Caco-2 (cell line): ENCODE measurements at regions not wholly inside any gene's neighbourhood (a gene's known extent, or its start where the extent isn't known, plus 50 kb on each side); places are given as distances from the start of the nearest gene placed in this dataset.

Experiments used
- BruUV-seq: library from RNA; stranded (reverse); fragments of 400-500 nt; replicated peaks from 2 replicates; lab custom pipeline; 2021; lab: Mats Ljungman, UMichigan
- CTCF ChIA-PET: fragments of 300-600 bp; sonication (Branson Sonifier 250); formaldehyde crosslinking; loops from one replicate; lab custom pipeline; 2022; ENCODE audit warnings: antibody characterized with exemption; lab: Charles Lee
- POLR2A ChIA-PET: fragments of 300-600 bp; sonication (Branson Sonifier 250); formaldehyde crosslinking; loops from one replicate; lab custom pipeline; 2022; ENCODE audit warnings: antibody characterized with exemption; lab: Charles Lee
- DNase-seq, 2 experiments: peaks; one replicate each; pipeline versions ENCODE4 v3.0.0 to v3.0.0-alpha.2; 2020 to 2022
- H3K27me3 ChIP-seq: replicated peaks from 2 replicates; pipeline ENCODE4 v1.6.0; 2011; ENCODE audit warnings: low read length; ENCODE audit not compliant: control insufficient read depth, insufficient read depth
- H3K36me3 ChIP-seq: 2 replicates; pipeline ENCODE4 v1.5.1; 2011; ENCODE audit warnings: low read length; ENCODE audit not compliant: control insufficient read depth, insufficient read depth
- H3K4me1 ChIP-seq: fragments of 250-450 bp; sonication (Bioruptor Pico); 2 replicates; pipeline ENCODE4 v1.5.1; 2020; ENCODE audit warnings: mild to moderate bottlenecking
- H3K4me3 ChIP-seq: 2 replicates; pipeline ENCODE4 v1.5.1; 2011; ENCODE audit warnings: low read depth, mild to moderate bottlenecking, control low read depth, low read length
- H3K9me3 ChIP-seq: fragments of 250-450 bp; sonication (Bioruptor Pico); 2 replicates; pipeline ENCODE4 v1.5.1; 2020; ENCODE audit warnings: mild to moderate bottlenecking, moderate library complexity
- H3K27ac Mint-ChIP-seq: one replicate; pipeline ENCODE4 v1.8.0; 2022; ENCODE audit warnings: mixed read lengths; ENCODE audit not compliant: unreplicated experiment
- H3K27me3 Mint-ChIP-seq: one replicate; pipeline ENCODE4 v1.8.0; 2022; ENCODE audit warnings: mixed read lengths; ENCODE audit not compliant: insufficient read depth, unreplicated experiment
- H3K36me3 Mint-ChIP-seq: one replicate; pipeline ENCODE4 v1.8.0; 2022; ENCODE audit warnings: mild to moderate bottlenecking, mixed read lengths; ENCODE audit not compliant: insufficient read depth, unreplicated experiment
- H3K4me1 Mint-ChIP-seq: one replicate; pipeline ENCODE4 v1.8.0; 2022; ENCODE audit warnings: low read depth, mixed read lengths; ENCODE audit not compliant: unreplicated experiment
- H3K4me3 Mint-ChIP-seq: one replicate; pipeline ENCODE4 v1.8.0; 2022; ENCODE audit warnings: mild to moderate bottlenecking, moderate library complexity, mixed read lengths; ENCODE audit not compliant: unreplicated experiment
- H3K9me3 Mint-ChIP-seq: one replicate; pipeline ENCODE4 v1.8.0; 2022; ENCODE audit warnings: mixed read lengths; ENCODE audit not compliant: unreplicated experiment
- intact Hi-C: fragments of 100-400 bp; cut with micrococcal nuclease; formaldehyde crosslinking; loops from one replicate; pipeline ENCODE4 v1.10.0; 2022; ENCODE audit not compliant: unreplicated experiment
- TF ChIP-seq, protein P1 (sequence below), 2 experiments: fragments of 200-600 bp in 1 of 2; IDR thresholded peaks; 1 replicate in 1 of 2; 2 replicates in 1 of 2; pipeline versions ENCODE4 v1.5.1 to v1.8.0; 2011 to 2022; ENCODE audit warnings: antibody characterized with exemption in 1 of 2, control low read depth in 1 of 2, inconsistent platforms in 1 of 2, low read depth in 1 of 2, low read length in 1 of 2, mild to moderate bottlenecking in 1 of 2, moderate library complexity in 1 of 2; ENCODE audit not compliant: insufficient read depth in 1 of 2, severe bottlenecking in 1 of 2, unreplicated experiment in 1 of 2

DNA sequence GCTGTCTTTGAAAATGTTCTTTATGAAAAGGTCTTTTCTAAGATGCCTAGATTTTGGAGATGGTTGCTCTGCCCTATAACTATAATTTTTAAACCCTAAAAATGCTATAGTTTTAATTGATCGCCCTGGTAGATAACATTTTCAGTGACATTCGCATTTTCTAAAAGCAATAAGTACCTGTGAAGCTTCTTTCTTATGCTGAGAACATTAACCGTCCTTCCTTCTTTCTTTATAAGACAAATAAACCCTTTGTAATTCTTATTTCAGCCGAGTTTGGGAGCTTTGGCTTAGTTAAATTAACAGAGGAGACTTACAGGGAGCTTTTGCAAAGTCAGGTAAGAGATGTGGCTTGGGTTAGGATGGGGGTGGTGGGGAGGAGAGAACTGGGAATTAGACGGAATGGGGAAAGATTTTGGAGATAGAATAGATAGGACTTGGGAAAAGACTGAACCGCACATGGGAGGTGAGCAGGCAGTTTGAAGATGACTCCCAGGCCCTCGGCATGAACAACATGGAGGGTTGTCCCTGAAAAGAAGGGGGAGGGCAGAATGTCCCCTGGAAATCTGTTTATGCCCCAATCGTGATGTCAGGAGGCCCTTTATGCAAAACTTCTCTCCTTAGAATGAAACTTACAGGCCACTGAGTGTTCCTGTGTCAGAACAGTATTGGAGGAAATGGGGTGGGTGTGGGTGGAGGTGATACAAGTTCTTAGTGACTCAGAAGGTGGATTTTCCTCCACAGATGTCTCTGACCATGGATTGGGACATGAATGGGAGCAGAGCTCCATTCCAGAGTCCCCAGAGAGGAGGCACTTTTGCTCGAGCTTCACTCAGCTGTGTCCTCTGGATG lies 76.2 kb upstream of the LARS2 start:
- H3K27me3 Mint-ChIP-seq, result peaks cover 24% of the 10 kb centered on the region
- H3K27ac Mint-ChIP-seq, result no peak overlapping the region
- Histone ChIP-seq H3K9me3 (no peaks in the 10 kb centered on the region), H3K36me3 (no peaks in the 10 kb centered on the region), H3K4me1 (no peaks in the 10 kb centered on the region), H3K4me3 (no peak overlapping the region), H3K27me3 (no peaks in the 10 kb centered on the region)
- CTCF ChIA-PET, result no interaction called here
- intact Hi-C loops, result loop anchor here (1.0 kb wide), 1 partner anchor 17 kb away; no protein-coding TSS in a partner anchor
- BruUV-seq, result no TSS peak
- H3K4me3 Mint-ChIP-seq, result no peak overlapping the region
- H3K4me1 Mint-ChIP-seq, result no peaks in the 10 kb centered on the region
- POLR2A ChIA-PET, result no interaction called here
- no peaks in the 10 kb centered on the region for H3K36me3 Mint-ChIP-seq
- H3K9me3 Mint-ChIP-seq, result no peaks in the 10 kb centered on the region
- TF ChIP-seq, protein P1, sequence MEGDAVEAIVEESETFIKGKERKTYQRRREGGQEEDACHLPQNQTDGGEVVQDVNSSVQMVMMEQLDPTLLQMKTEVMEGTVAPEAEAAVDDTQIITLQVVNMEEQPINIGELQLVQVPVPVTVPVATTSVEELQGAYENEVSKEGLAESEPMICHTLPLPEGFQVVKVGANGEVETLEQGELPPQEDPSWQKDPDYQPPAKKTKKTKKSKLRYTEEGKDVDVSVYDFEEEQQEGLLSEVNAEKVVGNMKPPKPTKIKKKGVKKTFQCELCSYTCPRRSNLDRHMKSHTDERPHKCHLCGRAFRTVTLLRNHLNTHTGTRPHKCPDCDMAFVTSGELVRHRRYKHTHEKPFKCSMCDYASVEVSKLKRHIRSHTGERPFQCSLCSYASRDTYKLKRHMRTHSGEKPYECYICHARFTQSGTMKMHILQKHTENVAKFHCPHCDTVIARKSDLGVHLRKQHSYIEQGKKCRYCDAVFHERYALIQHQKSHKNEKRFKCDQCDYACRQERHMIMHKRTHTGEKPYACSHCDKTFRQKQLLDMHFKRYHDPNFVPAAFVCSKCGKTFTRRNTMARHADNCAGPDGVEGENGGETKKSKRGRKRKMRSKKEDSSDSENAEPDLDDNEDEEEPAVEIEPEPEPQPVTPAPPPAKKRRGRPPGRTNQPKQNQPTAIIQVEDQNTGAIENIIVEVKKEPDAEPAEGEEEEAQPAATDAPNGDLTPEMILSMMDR (IDR thresholded peaks at IDR 0.05; ENCODE audit: insufficient read depth in 1 of 2, low read depth in 1 of 2, low read length in 1 of 2, severe bottlenecking in 1 of 2, unreplicated experiment in 1 of 2), result no peak
- DNase-seq, result no peak

DNA sequence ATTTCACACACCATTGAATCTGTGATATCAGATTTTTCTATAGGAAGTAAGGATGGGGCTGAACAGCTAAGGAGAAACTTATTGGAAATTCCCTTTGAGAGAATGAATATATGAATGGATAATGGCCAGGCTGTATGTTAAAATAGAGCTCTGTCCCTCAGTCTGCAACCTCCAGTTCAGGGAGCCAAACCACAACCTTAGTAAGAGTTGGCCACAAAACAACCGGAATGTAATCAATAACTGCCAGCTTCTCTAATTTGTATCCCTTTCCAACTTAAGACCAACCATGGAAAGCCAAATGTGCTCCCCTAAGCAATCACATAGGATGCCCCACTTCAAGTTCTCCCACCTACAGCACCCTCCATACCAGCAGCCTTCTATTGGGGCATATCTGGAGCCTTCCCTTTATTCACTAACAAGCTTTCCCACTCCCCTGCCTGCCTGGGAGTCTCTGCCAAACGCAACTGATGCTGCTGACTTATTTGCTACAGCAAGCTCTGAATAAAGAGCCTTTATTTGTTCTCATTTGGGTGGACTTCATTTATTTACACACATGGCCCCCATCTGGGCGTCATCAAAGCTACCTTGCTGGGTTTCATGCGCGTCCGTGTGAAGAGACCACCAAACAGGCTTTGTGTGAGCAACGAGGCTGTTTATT lies 75.4 kb upstream of the LARS2 start:
- H3K27me3 Mint-ChIP-seq, result peaks cover 27% of the 10 kb centered on the region
- CTCF ChIA-PET, result no interaction called here
- peaks cover 5% of the 10 kb centered on the region for H3K36me3 Mint-ChIP-seq
- no TSS peak for BruUV-seq
- Histone ChIP-seq H3K9me3 (no peaks in the 10 kb centered on the region), H3K4me3 (no peak overlapping the region), H3K27me3 (no peaks in the 10 kb centered on the region), H3K36me3 (no peaks in the 10 kb centered on the region), H3K4me1 (no peaks in the 10 kb centered on the region)
- no peak overlapping the region for H3K4me3 Mint-ChIP-seq
- no peak for DNase-seq
- TF ChIP-seq, protein P1 (IDR thresholded peaks at IDR 0.05; ENCODE audit: insufficient read depth in 1 of 2, low read depth in 1 of 2, low read length in 1 of 2, severe bottlenecking in 1 of 2, unreplicated experiment in 1 of 2), result no peak
- H3K9me3 Mint-ChIP-seq, result no peaks in the 10 kb centered on the region
- H3K27ac Mint-ChIP-seq, result no peak overlapping the region
- intact Hi-C loops, result loop anchor here (1.0 kb wide), 1 partner anchor 18 kb away; no protein-coding TSS in a partner anchor
- POLR2A ChIA-PET, result no interaction called here
- H3K4me1 Mint-ChIP-seq, result no peaks in the 10 kb centered on the region

DNA sequence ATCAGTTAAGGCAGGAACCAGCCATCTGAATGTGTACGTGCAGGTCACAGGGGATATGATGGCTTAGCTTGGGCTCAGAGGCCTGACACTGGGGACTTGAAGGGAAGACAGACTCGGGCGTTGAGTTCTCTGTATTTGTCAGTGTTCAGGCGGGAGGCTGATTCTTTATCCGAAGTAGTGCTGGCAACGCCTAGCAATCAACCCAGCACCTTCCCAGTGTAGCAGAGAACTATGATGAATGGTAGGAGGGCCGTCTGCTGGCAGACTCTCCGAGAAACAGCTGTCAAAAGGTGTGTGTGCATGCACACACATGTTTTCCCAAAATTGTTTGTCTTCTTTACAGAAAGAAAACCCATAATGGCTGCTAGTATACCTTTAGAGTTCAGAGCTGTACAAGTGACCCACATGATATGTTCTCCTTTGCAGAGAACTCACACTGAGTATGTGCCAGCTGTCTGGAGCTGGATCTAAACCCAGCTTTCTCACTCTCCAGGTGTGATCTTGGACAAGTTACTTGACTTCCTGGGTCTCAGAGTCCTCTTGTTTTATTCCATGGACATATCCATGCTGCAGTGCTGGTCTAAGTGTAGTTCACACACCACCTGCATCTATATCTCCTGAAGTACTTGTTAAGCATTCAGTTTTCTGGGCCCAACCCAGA lies 74.5 kb upstream of the LARS2 start:
- peaks cover 5% of the 10 kb centered on the region for H3K36me3 Mint-ChIP-seq
- POLR2A ChIA-PET, result no interaction called here
- intact Hi-C loops, result no loop called here
- H3K9me3 Mint-ChIP-seq, result no peaks in the 10 kb centered on the region
- H3K4me3 Mint-ChIP-seq, result no peak overlapping the region
- no peak for DNase-seq
- H3K9me3 ChIP-seq, result no peaks in the 10 kb centered on the region
- H3K4me3 ChIP-seq, result no peak overlapping the region
- H3K27me3 Mint-ChIP-seq, result peaks cover 27% of the 10 kb centered on the region
- H3K4me1 ChIP-seq, result no peaks in the 10 kb centered on the region
- no peaks in the 10 kb centered on the region for H3K27me3 ChIP-seq
- TF ChIP-seq, protein P1 (IDR thresholded peaks at IDR 0.05; ENCODE audit: insufficient read depth in 1 of 2, low read depth in 1 of 2, low read length in 1 of 2, severe bottlenecking in 1 of 2, unreplicated experiment in 1 of 2), result no peak
- CTCF ChIA-PET, result no interaction called here
- no peaks in the 10 kb centered on the region for H3K36me3 ChIP-seq
- no peak overlapping the region for H3K27ac Mint-ChIP-seq
- no TSS peak for BruUV-seq
- H3K4me1 Mint-ChIP-seq, result no peaks in the 10 kb centered on the region
